Stimulated activated effector memory CD8-positive, alpha-beta T cell treated with anti-CD3 and anti-CD28 coated beads, Interleukin-12 subunit alpha, Interleukin-12 subunit beta, amount 100 ng/mL, for 72 hours (primary cell): ENCODE measurements at regions not wholly inside any gene's neighbourhood (a gene's known extent, or its start where the extent isn't known, plus 50 kb on each side); places are given as distances from the start of the nearest gene placed in this dataset.
A peak's percentile ranks its signal among the peaks of the same experiment; 100 is the strongest.
"Not testable (repeated sequence)": the region's sequence is repeated elsewhere in the genome, so short reads cannot be mapped to it uniquely, and the experiment has no call there.

ENCODE experiments used
- ATAC-seq: fragments of 150-1000 bp; cut with Tn5 transposase; 2 replicates; pipeline ENCODE4 v1.10.0; 2021
- DNase-seq, 2 donors: peaks; one replicate each; pipeline ENCODE4 v3.0.0; 2021 to 2022; ENCODE audit warnings: low spot score in 2 of 2
- H3K27ac Mint-ChIP-seq: one replicate; pipeline ENCODE4 v1.8.0; 2022; ENCODE audit warnings: mild to moderate bottlenecking, mixed read lengths
- H3K36me3 Mint-ChIP-seq: one replicate; pipeline ENCODE4 v1.8.0; 2022; ENCODE audit warnings: mild to moderate bottlenecking, mixed read lengths
- H3K4me1 Mint-ChIP-seq: one replicate; pipeline ENCODE4 v1.8.0; 2022; ENCODE audit warnings: mixed read lengths
- H3K4me3 Mint-ChIP-seq: one replicate; pipeline ENCODE4 v1.8.0; 2022; ENCODE audit warnings: mild to moderate bottlenecking, mixed read lengths
- H3K9me3 Mint-ChIP-seq: one replicate; pipeline ENCODE4 v1.8.0; 2022; ENCODE audit warnings: mixed read lengths

GRCh38 chr13:111589321-111589720, 268.9 kb downstream of the TEX29 start:
- Mint-ChIP-seq H3K27ac (no peak overlapping the region), H3K9me3 (peaks cover 9% of the 10 kb centered on the region), H3K4me1 (no peaks in the 10 kb centered on the region), H3K36me3 (no peaks in the 10 kb centered on the region), H3K4me3 (no peak overlapping the region)
- DNase-seq (no peak), ATAC-seq (no peak)

- no peak overlapping the region for H3K4me3 Mint-ChIP-seq
- H3K27ac Mint-ChIP-seq, result no peak overlapping the region
- no peak for DNase-seq
- H3K9me3 Mint-ChIP-seq, result peaks cover 9% of the 10 kb centered on the region
- no peak for ATAC-seq
- H3K4me1 Mint-ChIP-seq, result no peaks in the 10 kb centered on the region
- H3K36me3 Mint-ChIP-seq, result no peaks in the 10 kb centered on the region
Observed at GRCh38 chr13:111589992-111590391, 269.6 kb downstream of the TEX29 start.

GRCh38 chr13:111590796-111591195, 270.4 kb downstream of the TEX29 start:
- DNase-seq, result no peak
- no peaks in the 10 kb centered on the region for H3K36me3 Mint-ChIP-seq
- ATAC-seq, result no peak
- peaks cover 9% of the 10 kb centered on the region for H3K9me3 Mint-ChIP-seq
- H3K4me1 Mint-ChIP-seq, result no peaks in the 10 kb centered on the region
- H3K4me3 Mint-ChIP-seq, result no peak overlapping the region
- no peak overlapping the region for H3K27ac Mint-ChIP-seq

- not testable (repeated sequence) for H3K4me1 Mint-ChIP-seq, H3K27ac Mint-ChIP-seq, ATAC-seq, H3K36me3 Mint-ChIP-seq, DNase-seq, H3K9me3 Mint-ChIP-seq, H3K4me3 Mint-ChIP-seq
Observed at GRCh38 chr13:111593490-111593889, 273.0 kb downstream of the TEX29 start.

- ATAC-seq, result no peak
- H3K9me3 Mint-ChIP-seq, result peaks cover 9% of the 10 kb centered on the region
Observed at GRCh38 chr13:111594606-111595005, 274.2 kb downstream of the TEX29 start.

GRCh38 chr13:111595276-111595675, 274.8 kb downstream of the TEX29 start:
- no peak overlapping the region for H3K27ac Mint-ChIP-seq
- ATAC-seq, result no peak

More at GRCh38 chr13:111594606-111595005, 274.2 kb downstream of the TEX29 start:
- no peak for DNase-seq
- Mint-ChIP-seq H3K4me3 (no peak overlapping the region), H3K4me1 (no peaks in the 10 kb centered on the region), H3K36me3 (no peaks in the 10 kb centered on the region), H3K27ac (no peak overlapping the region)

GRCh38 chr13:111595791-111596190, 275.3 kb downstream of the TEX29 start:
- peak; percentile 19 for ATAC-seq
- no peak overlapping the region for H3K27ac Mint-ChIP-seq
- H3K4me1 Mint-ChIP-seq, result no peaks in the 10 kb centered on the region
- DNase-seq, result no peak
- no peaks in the 10 kb centered on the region for H3K36me3 Mint-ChIP-seq
- peaks cover 3% of the 10 kb centered on the region for H3K9me3 Mint-ChIP-seq
- H3K4me3 Mint-ChIP-seq, result no peak overlapping the region

More at GRCh38 chr13:111595276-111595675, 274.8 kb downstream of the TEX29 start:
- Mint-ChIP-seq H3K4me1 (no peaks in the 10 kb centered on the region), H3K4me3 (no peak overlapping the region), H3K36me3 (no peaks in the 10 kb centered on the region), H3K9me3 (peaks cover 3% of the 10 kb centered on the region)
- DNase-seq, result no peak

GRCh38 chr13:111597191-111597611, 276.8 kb downstream of the TEX29 start:
- ATAC-seq (no peak), DNase-seq (no peak)
- Mint-ChIP-seq H3K9me3 (no peaks in the 10 kb centered on the region), H3K4me1 (no peaks in the 10 kb centered on the region), H3K27ac (no peak overlapping the region), H3K4me3 (no peak overlapping the region), H3K36me3 (no peaks in the 10 kb centered on the region)

GRCh38 chr13:111597618-111598017, 277.2 kb downstream of the TEX29 start:
- H3K4me3 Mint-ChIP-seq, result no peak overlapping the region
- no peak for DNase-seq
- no peaks in the 10 kb centered on the region for H3K9me3 Mint-ChIP-seq
- H3K4me1 Mint-ChIP-seq, result no peaks in the 10 kb centered on the region
- no peak for ATAC-seq
- no peak overlapping the region for H3K27ac Mint-ChIP-seq
- no peaks in the 10 kb centered on the region for H3K36me3 Mint-ChIP-seq

- H3K9me3 Mint-ChIP-seq, result no peaks in the 10 kb centered on the region
- H3K4me3 Mint-ChIP-seq, result no peak overlapping the region
- no peak for ATAC-seq
- H3K27ac Mint-ChIP-seq, result no peak overlapping the region
- no peaks in the 10 kb centered on the region for H3K36me3 Mint-ChIP-seq
- DNase-seq, result no peak
- no peaks in the 10 kb centered on the region for H3K4me1 Mint-ChIP-seq
Observed at GRCh38 chr13:111598747-111599146, 278.3 kb downstream of the TEX29 start.

GRCh38 chr13:111599791-111600190, 279.3 kb downstream of the TEX29 start:
- no peaks in the 10 kb centered on the region for H3K36me3 Mint-ChIP-seq

GRCh38 chr13:111602874-111603273, 282.4 kb downstream of the TEX29 start:
- Mint-ChIP-seq H3K36me3 (no peaks in the 10 kb centered on the region), H3K9me3 (no peaks in the 10 kb centered on the region), H3K4me1 (no peaks in the 10 kb centered on the region), H3K4me3 (no peak overlapping the region), H3K27ac (no peak overlapping the region)
- ATAC-seq (no peak), DNase-seq (no peak)

More at GRCh38 chr13:111599791-111600190, 279.3 kb downstream of the TEX29 start:
- H3K9me3 Mint-ChIP-seq, result no peaks in the 10 kb centered on the region
- DNase-seq (no peak), ATAC-seq (peak; percentile 14)
- no peak overlapping the region for H3K27ac Mint-ChIP-seq
- H3K4me3 Mint-ChIP-seq, result no peak overlapping the region
- H3K4me1 Mint-ChIP-seq, result no peaks in the 10 kb centered on the region

GRCh38 chr13:111604097-111604496, 283.7 kb downstream of the TEX29 start:
- ATAC-seq (no peak), DNase-seq (no peak)
- no peaks in the 10 kb centered on the region for H3K4me1 Mint-ChIP-seq
- no peaks in the 10 kb centered on the region for H3K9me3 Mint-ChIP-seq
- H3K36me3 Mint-ChIP-seq, result no peaks in the 10 kb centered on the region
- H3K4me3 Mint-ChIP-seq, result no peak overlapping the region
- no peak overlapping the region for H3K27ac Mint-ChIP-seq

- no peak overlapping the region for H3K4me3 Mint-ChIP-seq
- no peak for ATAC-seq
- H3K9me3 Mint-ChIP-seq, result no peaks in the 10 kb centered on the region
- H3K36me3 Mint-ChIP-seq, result no peaks in the 10 kb centered on the region
- H3K27ac Mint-ChIP-seq, result no peak overlapping the region
- DNase-seq, result no peak
- no peaks in the 10 kb centered on the region for H3K4me1 Mint-ChIP-seq
Observed at GRCh38 chr13:111608556-111608955, 288.1 kb downstream of the TEX29 start.

GRCh38 chr13:111609631-111610030, 289.2 kb downstream of the TEX29 start:
- no peaks in the 10 kb centered on the region for H3K36me3 Mint-ChIP-seq
- DNase-seq, result no peak
- H3K27ac Mint-ChIP-seq, result no peak overlapping the region
- H3K9me3 Mint-ChIP-seq, result no peaks in the 10 kb centered on the region
- ATAC-seq, result no peak
- H3K4me3 Mint-ChIP-seq, result no peak overlapping the region
- H3K4me1 Mint-ChIP-seq, result no peaks in the 10 kb centered on the region

GRCh38 chr13:111610081-111610480, 289.6 kb downstream of the TEX29 start:
- no peak overlapping the region for H3K4me3 Mint-ChIP-seq
- no peaks in the 10 kb centered on the region for H3K9me3 Mint-ChIP-seq
- H3K27ac Mint-ChIP-seq, result no peak overlapping the region
- H3K36me3 Mint-ChIP-seq, result no peaks in the 10 kb centered on the region
- DNase-seq (no peak), ATAC-seq (no peak)
- H3K4me1 Mint-ChIP-seq, result no peaks in the 10 kb centered on the region

- ATAC-seq (peak; percentile 24), DNase-seq (no peak)
- Mint-ChIP-seq H3K36me3 (no peaks in the 10 kb centered on the region), H3K4me1 (no peaks in the 10 kb centered on the region), H3K9me3 (no peaks in the 10 kb centered on the region), H3K4me3 (no peak overlapping the region), H3K27ac (no peak overlapping the region)
Observed at GRCh38 chr13:111610879-111611278, 290.4 kb downstream of the TEX29 start.
